HG02623 (cell line): ENCODE measurements at regions not wholly inside any gene's neighbourhood (a gene's known extent, or its start where the extent isn't known, plus 50 kb on each side); places are given as distances from the start of the nearest gene placed in this dataset.

Source experiments
- ATAC-seq: cut with Tn5 transposase; IDR thresholded peaks from one replicate; pipeline ENCODE4 v1.9.1; 2021; ENCODE audit warnings: moderate library complexity; ENCODE audit not compliant: unreplicated experiment

- ATAC-seq: no peak
These were observed 627.3 kb upstream of the KIRREL3 start for GRCh38 chr11:127627629-127628457.

- ATAC-seq: no peak
These were observed 626.6 kb upstream of the KIRREL3 start for GRCh38 chr11:127627204-127627603.

GRCh38 chr11:127625402-127625801, 624.8 kb upstream of the KIRREL3 start:
- ATAC-seq: no peak

GRCh38 chr11:127624306-127624856, 623.8 kb upstream of the KIRREL3 start:
- ATAC-seq: no peak

GRCh38 chr11:127622686-127623085, 622.1 kb upstream of the KIRREL3 start:
- no peak for ATAC-seq

- ATAC-seq: no peak
These were observed 620.1 kb upstream of the KIRREL3 start for GRCh38 chr11:127620671-127621070.

GRCh38 chr11:127619946-127620345, 619.4 kb upstream of the KIRREL3 start:
- ATAC-seq: no peak

- no peak for ATAC-seq
These were observed 618.2 kb upstream of the KIRREL3 start for GRCh38 chr11:127618721-127619120.

GRCh38 chr11:127616158-127616557, 615.6 kb upstream of the KIRREL3 start:
- ATAC-seq: no peak

- ATAC-seq: no peak
These were observed 612.0 kb upstream of the KIRREL3 start for GRCh38 chr11:127612607-127613006.

GRCh38 chr11:127609025-127609773, 608.6 kb upstream of the KIRREL3 start:
- no peak for ATAC-seq

- ATAC-seq: no peak
These were observed 607.0 kb upstream of the KIRREL3 start for GRCh38 chr11:127607487-127608085.

GRCh38 chr11:127601578-127601977, 601.0 kb upstream of the KIRREL3 start:
- no peak for ATAC-seq

- no peak for ATAC-seq
These were observed 600.1 kb upstream of the KIRREL3 start for GRCh38 chr11:127600674-127601073.

GRCh38 chr11:127598476-127598875, 597.9 kb upstream of the KIRREL3 start:
- ATAC-seq: no peak

GRCh38 chr11:127596433-127596832, 595.9 kb upstream of the KIRREL3 start:
- ATAC-seq: no peak

GRCh38 chr11:127592371-127592770, 591.8 kb upstream of the KIRREL3 start:
- no peak for ATAC-seq

- no peak for ATAC-seq
These were observed 589.7 kb upstream of the KIRREL3 start for GRCh38 chr11:127590314-127590713.

- ATAC-seq: no peak
These were observed 587.9 kb upstream of the KIRREL3 start for GRCh38 chr11:127588431-127588830.

- no peak for ATAC-seq
These were observed 586.9 kb upstream of the KIRREL3 start for GRCh38 chr11:127587511-127587910.

- no peak for ATAC-seq
These were observed 575.6 kb upstream of the KIRREL3 start for GRCh38 chr11:127576210-127576609.
